H1 (cell line): ENCODE measurements at regions not wholly inside any gene's neighbourhood (a gene's known extent, or its start where the extent isn't known, plus 50 kb on each side); places are given as distances from the start of the nearest gene placed in this dataset.

Source experiments
- CTCF ChIA-PET: fragments of 300-600 bp; sonication (Branson Sonifier 250); formaldehyde crosslinking; loops from one replicate; lab custom pipeline; 2021; ENCODE audit not compliant: partially characterized antibody; lab: Charles Lee
- POLR2A ChIA-PET: fragments of 300-600 bp; sonication (Branson Sonifier 250); formaldehyde crosslinking; loops from one replicate; lab custom pipeline; 2021; ENCODE audit warnings: inconsistent platforms; ENCODE audit not compliant: partially characterized antibody; lab: Charles Lee
- DNase-seq, 2 experiments: peaks; one replicate each; pipeline versions ENCODE4 v3.0.0 to v3.0.0-alpha.2; 2010 to 2022; ENCODE audit warnings: low spot score in 2 of 2, low read depth in 1 of 2, mixed read lengths in 1 of 2
- FAIRE-seq: peaks from 2 replicates; lab custom pipeline; 2011; peaks lifted over from hg19 to GRCh38; lab: Jason Lieb, UNC
- H2AFZ ChIP-seq: 2 replicates; pipeline ENCODE4 v1.8.1; 2012; ENCODE audit warnings: low read length, inconsistent platforms
- H2AK5ac ChIP-seq: 2 replicates; pipeline ENCODE4 v1.6.1; 2013; ENCODE audit warnings: low read depth, low read length
- H2BK120ac ChIP-seq: replicated peaks from 2 replicates; pipeline ENCODE3; 2013; ENCODE audit warnings: low read depth, low read length, inconsistent platforms
- H2BK12ac ChIP-seq: 2 replicates; pipeline ENCODE4 v1.6.1; 2013; ENCODE audit warnings: low read depth, low read length
- H2BK15ac ChIP-seq: 2 replicates; pipeline ENCODE4 v1.6.1; 2013; ENCODE audit warnings: low read length
- H2BK20ac ChIP-seq: 2 replicates; pipeline ENCODE4 v1.6.1; 2013; ENCODE audit warnings: low read length
- H2BK5ac ChIP-seq: 2 replicates; pipeline ENCODE4 v1.6.1; 2013; ENCODE audit warnings: low read depth, low read length
- H3K14ac ChIP-seq: 2 replicates; pipeline ENCODE4 v1.6.1; 2013; ENCODE audit warnings: inconsistent platforms; ENCODE audit not compliant: insufficient read length
- H3K18ac ChIP-seq: 2 replicates; pipeline ENCODE4 v1.6.1; 2013; ENCODE audit warnings: low read length; ENCODE audit errors: extremely low read depth
- H3K23ac ChIP-seq: 2 replicates; pipeline ENCODE4 v1.6.1; 2013; ENCODE audit warnings: inconsistent platforms; ENCODE audit not compliant: insufficient read length
- H3K23me2 ChIP-seq: 2 replicates; pipeline ENCODE4 v1.6.1; 2013; ENCODE audit warnings: low read depth, low read length
- H3K27ac ChIP-seq: 2 replicates; pipeline ENCODE4 v1.6.1; 2011; ENCODE audit warnings: low read depth, low read length, inconsistent platforms
- H3K27me3 ChIP-seq, 4 experiments: replicated peaks in 1 of 4; 1 replicate in 1 of 4; 2 replicates in 3 of 4; pipeline versions ENCODE4 v1.6.1 to v1.8.1; 2011 to 2013; ENCODE audit warnings: low read length in 3 of 4, mild to moderate bottlenecking in 3 of 4, inconsistent platforms in 2 of 4, mixed read lengths in 2 of 4, moderate library complexity in 1 of 4; ENCODE audit not compliant: control insufficient read depth in 3 of 4, insufficient read depth in 3 of 4; ENCODE audit errors: extremely low read depth in 1 of 4
- H3K36me3 ChIP-seq, 4 experiments: 2 replicates each; pipeline versions ENCODE4 v1.6.1 to v1.8.1; 2011 to 2013; ENCODE audit warnings: mild to moderate bottlenecking in 4 of 4, low read length in 3 of 4, moderate library complexity in 2 of 4, control low read depth in 1 of 4, inconsistent platforms in 1 of 4; ENCODE audit not compliant: insufficient read depth in 4 of 4, control insufficient read depth in 2 of 4
- H3K4ac ChIP-seq: replicated peaks from 2 replicates; pipeline ENCODE3; 2013; ENCODE audit warnings: low read length, low read depth, mixed read lengths, inconsistent platforms; ENCODE audit not compliant: insufficient read length
- H3K4me1 ChIP-seq, 4 experiments: replicated peaks in 1 of 4; 1 replicate in 1 of 4; 2 replicates in 3 of 4; pipeline versions ENCODE4 v1.6.1 to v1.8.1; 2011 to 2013; ENCODE audit warnings: low read length in 3 of 4, inconsistent platforms in 2 of 4, mixed read lengths in 1 of 4; ENCODE audit not compliant: insufficient read depth in 4 of 4, control insufficient read depth in 3 of 4
- H3K4me2 ChIP-seq, 2 experiments: 2 replicates each; pipeline versions ENCODE4 v1.6.1 to v1.8.1; 2011 to 2013; ENCODE audit warnings: low read depth in 2 of 2, low read length in 2 of 2, control low read depth in 1 of 2, inconsistent platforms in 1 of 2, mild to moderate bottlenecking in 1 of 2; ENCODE audit not compliant: insufficient read depth in 1 of 2
- H3K4me3 ChIP-seq, 4 experiments: fragments of 200-600, 300-600 bp in 1 of 4; sonication (generic), shearing (Covaris generic), sonication (Bioruptor Twin) in 1 of 4; 2 replicates each; pipeline versions ENCODE4 v1.5.1 to v1.8.1; 2011 to 2016; ENCODE audit warnings: low read length in 4 of 4, low read depth in 3 of 4, control low read depth in 2 of 4, inconsistent platforms in 2 of 4, mild to moderate bottlenecking in 2 of 4, mixed read lengths in 1 of 4, moderate library complexity in 1 of 4; ENCODE audit not compliant: insufficient read depth in 2 of 4; ENCODE audit errors: extremely low read depth in 1 of 4
- H3K56ac ChIP-seq: replicated peaks from 2 replicates; pipeline ENCODE3; 2013; ENCODE audit warnings: low read depth, mild to moderate bottlenecking, mixed read lengths, low read length, inconsistent platforms; ENCODE audit not compliant: insufficient read length
- H3K79me1 ChIP-seq: 2 replicates; pipeline ENCODE4 v1.6.1; 2013; ENCODE audit warnings: low read depth, low read length, control low read depth
- H3K79me2 ChIP-seq, 2 experiments: 2 replicates each; pipeline versions ENCODE4 v1.6.1 to v1.8.1; 2012 to 2013; ENCODE audit warnings: low read length in 2 of 2, mild to moderate bottlenecking in 2 of 2, inconsistent platforms in 1 of 2; ENCODE audit not compliant: insufficient read depth in 2 of 2, control insufficient read depth in 1 of 2
- H3K9ac ChIP-seq, 4 experiments: replicated peaks in 1 of 4; 1 replicate in 1 of 4; 2 replicates in 3 of 4; pipeline versions ENCODE4 v1.6.1 to v1.8.1; 2011 to 2013; ENCODE audit warnings: low read depth in 3 of 4, low read length in 3 of 4, control low read depth in 2 of 4, mild to moderate bottlenecking in 2 of 4, moderate library complexity in 2 of 4, inconsistent platforms in 1 of 4; ENCODE audit errors: extremely low read depth in 1 of 4
- H3K9me3 ChIP-seq, 2 experiments: 2 replicates each; pipeline versions ENCODE4 v1.6.1 to v1.8.1; 2012 to 2013; ENCODE audit warnings: mild to moderate bottlenecking in 2 of 2, moderate library complexity in 2 of 2, control low read depth in 1 of 2, inconsistent platforms in 1 of 2, low read depth in 1 of 2, low read length in 1 of 2, mixed read lengths in 1 of 2; ENCODE audit not compliant: insufficient read depth in 2 of 2
- H4K20me1 ChIP-seq, 2 experiments: replicated peaks in 1 of 2; 2 replicates each; pipeline versions ENCODE3 to v1.8.1; 2011 to 2013; ENCODE audit warnings: inconsistent platforms in 2 of 2, low read length in 2 of 2, mild to moderate bottlenecking in 1 of 2; ENCODE audit not compliant: insufficient read depth in 2 of 2, control insufficient read depth in 1 of 2
- H4K5ac ChIP-seq: 2 replicates; pipeline ENCODE4 v1.6.1; 2013; ENCODE audit warnings: low read length, low read depth, mixed read lengths, inconsistent platforms; ENCODE audit not compliant: insufficient read length
- H4K8ac ChIP-seq: 2 replicates; pipeline ENCODE4 v1.8.0; 2013; ENCODE audit warnings: mild to moderate bottlenecking, moderate library complexity, low read length, inconsistent platforms; ENCODE audit not compliant: insufficient read depth; ENCODE audit errors: extremely low read depth
- H4K91ac ChIP-seq: replicated peaks from 2 replicates; pipeline ENCODE3; 2013; ENCODE audit warnings: low read length, mixed read lengths, inconsistent platforms; ENCODE audit not compliant: insufficient read length
- BCL11A ChIP-seq, 2 experiments: IDR thresholded peaks; one replicate each; pipeline ENCODE4 v1.6.1; 2011; ENCODE audit warnings: low read depth in 2 of 2, low read length in 2 of 2, mild to moderate bottlenecking in 2 of 2
- CBX5 ChIP-seq: fragments of 300-800, 300-1000 bp; sonication (generic); IDR thresholded peaks from 2 replicates; pipeline ENCODE4 v1.7.1; 2016; ENCODE audit warnings: antibody characterized with exemption, low read length, low read depth
- CBX8 ChIP-seq: fragments of 300-800, 300-1000 bp; sonication (generic); IDR thresholded peaks from 2 replicates; pipeline ENCODE4 v1.7.1; 2016; ENCODE audit warnings: low read depth, low read length, borderline replicate concordance
- E2F6 ChIP-seq: IDR thresholded peaks from 2 replicates; pipeline ENCODE4 v1.6.1; 2012; ENCODE audit warnings: inconsistent platforms
- FOSL1 ChIP-seq: IDR thresholded peaks from 2 replicates; pipeline ENCODE4 v1.6.1; 2011; ENCODE audit warnings: mild to moderate bottlenecking, low read depth, low read length, moderate library complexity; ENCODE audit not compliant: insufficient read depth
- JUND ChIP-seq: IDR thresholded peaks from 2 replicates; pipeline ENCODE4 v1.6.1; 2011; ENCODE audit warnings: mild to moderate bottlenecking, improper control_type of control experiment, low read length
- PHF8 ChIP-seq: fragments of 200-600 bp; sonication (generic); conservative IDR thresholded peaks from 2 replicates; pipeline ENCODE4 v1.7.1; 2012; ENCODE audit warnings: low read depth, mild to moderate bottlenecking, inconsistent platforms, low read length, moderate library complexity
- SP2 ChIP-seq: IDR thresholded peaks from 2 replicates; pipeline ENCODE4 v1.6.1; 2012; ENCODE audit warnings: mild to moderate bottlenecking, low read length, inconsistent platforms
- SP4 ChIP-seq: IDR thresholded peaks from 2 replicates; pipeline ENCODE4 v1.6.1; 2012; ENCODE audit warnings: low read length, inconsistent platforms
- WGBS, 2 experiments: shearing (Covaris generic) in 1 of 2; methylation state at CpG; one replicate each; pipeline versions ENCODE4 v1.1.6 to v1.1.7; 2013 to 2015; ENCODE audit warnings: low lambda C conversion rate in 2 of 2, mixed read lengths in 2 of 2, inconsistent platforms in 1 of 2, low coverage in 1 of 2, missing lambda C conversion rate in 1 of 2; ENCODE audit not compliant: insufficient replicate concordance in 2 of 2, insufficient coverage in 1 of 2, insufficient read length in 1 of 2; ENCODE audit errors: extremely low coverage in 1 of 2, missing lambda C conversion rate in 1 of 2; 5-methylcytosine and 5-hydroxymethylcytosine counted together
- TF ChIP-seq, protein P1 (sequence below): IDR thresholded peaks from 2 replicates; pipeline ENCODE4 v1.6.1; 2011; ENCODE audit warnings: low read length, improper control_type of control experiment

DNA sequence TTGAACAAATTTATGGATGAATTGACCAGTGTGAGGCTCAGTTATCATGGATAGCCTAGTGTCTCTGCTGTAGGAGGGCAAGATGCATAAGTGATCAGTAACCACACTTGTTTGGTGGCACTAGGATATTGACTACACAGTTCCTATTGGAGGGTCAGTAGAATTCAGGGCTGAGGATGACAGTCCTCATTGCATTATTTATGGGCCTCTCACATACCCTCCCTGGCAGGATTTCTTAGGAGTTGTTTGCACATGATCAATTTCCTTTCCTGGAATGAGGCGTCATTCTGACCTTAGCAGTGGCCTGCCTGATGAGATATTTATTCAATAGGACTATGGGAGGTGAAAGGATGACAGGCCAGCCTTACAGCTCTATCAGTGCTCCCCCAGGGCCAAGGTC, 125.1 kb upstream of the AGBL1 start:
- no peak overlapping the region for H3K4me2 ChIP-seq
- TF ChIP-seq SP2 = no peak
- TF ChIP-seq, protein P1, sequence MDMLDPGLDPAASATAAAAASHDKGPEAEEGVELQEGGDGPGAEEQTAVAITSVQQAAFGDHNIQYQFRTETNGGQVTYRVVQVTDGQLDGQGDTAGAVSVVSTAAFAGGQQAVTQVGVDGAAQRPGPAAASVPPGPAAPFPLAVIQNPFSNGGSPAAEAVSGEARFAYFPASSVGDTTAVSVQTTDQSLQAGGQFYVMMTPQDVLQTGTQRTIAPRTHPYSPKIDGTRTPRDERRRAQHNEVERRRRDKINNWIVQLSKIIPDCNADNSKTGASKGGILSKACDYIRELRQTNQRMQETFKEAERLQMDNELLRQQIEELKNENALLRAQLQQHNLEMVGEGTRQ = no peak
- no peak for TF ChIP-seq FOSL1
- no peak for TF ChIP-seq CBX8
- no peak for TF ChIP-seq PHF8
- no peak for TF ChIP-seq E2F6
- TF ChIP-seq SP4 = no peak
- TF ChIP-seq JUND = no peak
- TF ChIP-seq CBX5 = no peak
- TF ChIP-seq BCL11A (IDR thresholded peaks at IDR 0.05; ENCODE audit: low read depth in 2 of 2, low read length in 2 of 2) = no peak
- H2BK5ac ChIP-seq = no peak overlapping the region
- H3K23me2 ChIP-seq = no peaks in the 10 kb centered on the region
- H2BK15ac ChIP-seq = no peak overlapping the region
- H3K79me2 ChIP-seq = no peaks in the 10 kb centered on the region
- H3K36me3 ChIP-seq = no peaks in the 10 kb centered on the region
- H2AK5ac ChIP-seq = no peak overlapping the region
- no peak overlapping the region for H3K14ac ChIP-seq
- 80% methylated on average over 1 of the region's 1 CpG; no CpG with 5 or more reads in 1 of the 2 experiments for WGBS, 2 experiments
- H3K4ac ChIP-seq = no peak overlapping the region
- H4K5ac ChIP-seq = no peak overlapping the region
- ChIA-PET POLR2A (no interaction called here), CTCF (interaction anchor here (0.6 to 1.1 kb wide), 4 partner anchors 11 to 101 kb away, joined by 3 read pairs; no protein-coding TSS in a partner anchor)
- H3K4me3 ChIP-seq = no peak overlapping the region
- no peak for DNase-seq
- H3K9ac ChIP-seq = no peak overlapping the region
- no peaks in the 10 kb centered on the region for H3K79me1 ChIP-seq
- no peak overlapping the region for H3K18ac ChIP-seq
- H3K23ac ChIP-seq = no peak overlapping the region
- H2BK20ac ChIP-seq = no peak overlapping the region
- no peak overlapping the region for H4K91ac ChIP-seq
- no peak overlapping the region for H2BK12ac ChIP-seq
- H3K4me1 ChIP-seq = no peaks in the 10 kb centered on the region
- H3K56ac ChIP-seq = no peak overlapping the region
- no peaks in the 10 kb centered on the region for H3K9me3 ChIP-seq
- no peak overlapping the region for H4K8ac ChIP-seq
- H2AFZ ChIP-seq = no peak overlapping the region
- no peak overlapping the region for H2BK120ac ChIP-seq
- FAIRE-seq = no peak
- H4K20me1 ChIP-seq = no peaks in the 10 kb centered on the region
- no peaks in the 10 kb centered on the region for H3K27me3 ChIP-seq
- H3K27ac ChIP-seq = no peak overlapping the region
